ENCODE measurements at regions not wholly inside any gene's neighbourhood (a gene's known extent, or its start where the extent isn't known, plus 50 kb on each side); places are given as distances from the start of the nearest gene placed in this dataset.

GRCh38 chr20:7301807-7302206 lies 534.3 kb downstream of the BMP2 start:
- TF ChIP-seq RAD21 (IDR thresholded peaks at IDR 0.05; ENCODE audit: low read depth), result no peak
- no peak for TF ChIP-seq CEBPB (IDR thresholded peaks at IDR 0.05)
- no peak for TF ChIP-seq REST (IDR thresholded peaks at IDR 0.05; ENCODE audit: low read depth)
- no peak for TF ChIP-seq CREB1 (IDR thresholded peaks at IDR 0.05; ENCODE audit: low read depth)

GRCh38 chr20:7302250-7302649 lies 534.8 kb downstream of the BMP2 start:
- no peak for TF ChIP-seq TCF12 (IDR thresholded peaks at IDR 0.05; ENCODE audit: low read depth)

GRCh38 chr20:7305976-7306375 lies 538.5 kb downstream of the BMP2 start:
- TF ChIP-seq ZBTB7A (IDR thresholded peaks at IDR 0.05; ENCODE audit: low read depth), result no peak
- no peak for TF ChIP-seq USF1 (IDR thresholded peaks at IDR 0.05)
- TF ChIP-seq CEBPB (IDR thresholded peaks at IDR 0.05), result no peak
- no peak for TF ChIP-seq NFIC (IDR thresholded peaks at IDR 0.05)
- TF ChIP-seq EGR1 (IDR thresholded peaks at IDR 0.05), result no peak

GRCh38 chr20:7308163-7308562 lies 540.7 kb downstream of the BMP2 start:
- TF ChIP-seq USF1 (IDR thresholded peaks at IDR 0.05) (no peak), NFIC (IDR thresholded peaks at IDR 0.05) (no peak), REST (IDR thresholded peaks at IDR 0.05; ENCODE audit: low read depth) (no peak), TEAD4 (IDR thresholded peaks at IDR 0.05) (no peak)

GRCh38 chr20:7313047-7313446 lies 545.6 kb downstream of the BMP2 start:
- TF ChIP-seq CREB1 (IDR thresholded peaks at IDR 0.05; ENCODE audit: low read depth) (no peak), RAD21 (IDR thresholded peaks at IDR 0.05; ENCODE audit: low read depth) (no peak), FOXM1 (IDR thresholded peaks at IDR 0.05; ENCODE audit: borderline replicate concordance, low read depth) (no peak), NFIC (IDR thresholded peaks at IDR 0.05) (no peak), EP300 (IDR thresholded peaks at IDR 0.05; ENCODE audit: borderline replicate concordance) (no peak), TEAD4 (IDR thresholded peaks at IDR 0.05) (no peak), REST (IDR thresholded peaks at IDR 0.05; ENCODE audit: low read depth) (no peak), MAX (IDR thresholded peaks at IDR 0.05) (no peak), CEBPB (IDR thresholded peaks at IDR 0.05) (no peak), ZBTB7A (IDR thresholded peaks at IDR 0.05; ENCODE audit: low read depth) (no peak), YY1 (IDR thresholded peaks at IDR 0.05; ENCODE audit: low read depth) (no peak), USF1 (IDR thresholded peaks at IDR 0.05) (no peak)

- TF ChIP-seq REST (IDR thresholded peaks at IDR 0.05; ENCODE audit: low read depth) (no peak), CEBPB (IDR thresholded peaks at IDR 0.05) (no peak), ZBTB7A (IDR thresholded peaks at IDR 0.05; ENCODE audit: low read depth) (no peak), TAF1 (IDR thresholded peaks at IDR 0.05; ENCODE audit: low read depth) (no peak), NFIC (IDR thresholded peaks at IDR 0.05) (no peak), FOXM1 (IDR thresholded peaks at IDR 0.05; ENCODE audit: borderline replicate concordance, low read depth) (no peak), RAD21 (IDR thresholded peaks at IDR 0.05; ENCODE audit: low read depth) (no peak), EGR1 (IDR thresholded peaks at IDR 0.05) (no peak), CREB1 (IDR thresholded peaks at IDR 0.05; ENCODE audit: low read depth) (no peak), USF1 (IDR thresholded peaks at IDR 0.05) (no peak)
Measured at GRCh38 chr20:7323957-7324356, 556.5 kb downstream of the BMP2 start.
